Ovary (tissue), 7 donors: ENCODE measurements at regions not wholly inside any gene's neighbourhood (a gene's known extent, or its start where the extent isn't known, plus 50 kb on each side); places are given as distances from the start of the nearest gene placed in this dataset.

ENCODE experiments used
- DNase-seq, 5 donors: peaks; one replicate each; pipeline ENCODE4 v3.0.0-alpha.2; 2019 to 2020
- H3K27ac ChIP-seq, 2 donors: fragments of 200-600 bp; one replicate each; pipeline versions ENCODE4 v1.5.1 to v1.8.0; 2019 to 2022
- H3K27me3 ChIP-seq: fragments of 200-600 bp; one replicate; pipeline ENCODE4 v1.8.0; 2022
- H3K36me3 ChIP-seq: fragments of 200-600 bp; sonication (generic); one replicate; pipeline ENCODE4 v1.5.1; 2019
- H3K4me1 ChIP-seq: one replicate; pipeline ENCODE4 v1.8.1; 2013; ENCODE audit warnings: mild to moderate bottlenecking, moderate library complexity; ENCODE audit not compliant: insufficient read depth
- H3K4me3 ChIP-seq: fragments of 200-600 bp; sonication (generic); one replicate; pipeline ENCODE4 v1.5.1; 2017
- H3K9me3 ChIP-seq, 2 donors: fragments of 200-600 bp in 1 of 2; sonication (generic) in 1 of 2; one replicate each; pipeline versions ENCODE4 v1.5.1 to v1.8.1; 2013 to 2019; ENCODE audit warnings: mild to moderate bottlenecking in 1 of 2, moderate library complexity in 1 of 2
- EP300 ChIP-seq: sonication (generic); formaldehyde crosslinking; IDR thresholded peaks from one replicate; pipeline ENCODE4 v1.6.1; 2017; ENCODE audit warnings: antibody characterized with exemption
- POLR2A ChIP-seq: fragments of 450-650 bp; IDR thresholded peaks from one replicate; pipeline ENCODE4 v1.6.1; 2017; ENCODE audit warnings: antibody characterized with exemption, mild to moderate bottlenecking, moderate library complexity
- WGBS, 3 donors: extraction: QIAGEN DNeasy Blood & Tissue Kit in 1 of 3; methylation state at CpG; one replicate each; pipeline versions ENCODE4 v1.1.5 to v1.1.7; 2013 to 2017; 5-methylcytosine and 5-hydroxymethylcytosine counted together
- intact Hi-C, 4 donors: fragments of 100-400 bp; cut with DNase I; formaldehyde crosslinking; loops; one replicate each; pipeline versions ENCODE4 v1.11.0 to v1.15.1; 2022 to 2023
- TF ChIP-seq, protein P1 (sequence below), 3 donors: fragments of 450-650 bp in 2 of 3; fragments of 200-600 bp in 1 of 3; IDR thresholded peaks; one replicate each; pipeline versions ENCODE4 v1.5.1 to v1.8.0; 2016 to 2022; ENCODE audit warnings: antibody characterized with exemption in 3 of 3, mild to moderate bottlenecking in 1 of 3
- donor health status: DM: no; HTN: no; CAD: no; lungs with moderate emphysema.
- donor health status: DM: no; HTN: no; CAD: no.
- donor health status: Bipolar disorder and iron deficiency.
- donor health status: DM: no; HTN: no; CAD: no.
- donor health status: DM: yes; HTN: yes; CAD: no.

- no peaks in the 10 kb centered on the region for H3K36me3 ChIP-seq
- TF ChIP-seq, protein P1, sequence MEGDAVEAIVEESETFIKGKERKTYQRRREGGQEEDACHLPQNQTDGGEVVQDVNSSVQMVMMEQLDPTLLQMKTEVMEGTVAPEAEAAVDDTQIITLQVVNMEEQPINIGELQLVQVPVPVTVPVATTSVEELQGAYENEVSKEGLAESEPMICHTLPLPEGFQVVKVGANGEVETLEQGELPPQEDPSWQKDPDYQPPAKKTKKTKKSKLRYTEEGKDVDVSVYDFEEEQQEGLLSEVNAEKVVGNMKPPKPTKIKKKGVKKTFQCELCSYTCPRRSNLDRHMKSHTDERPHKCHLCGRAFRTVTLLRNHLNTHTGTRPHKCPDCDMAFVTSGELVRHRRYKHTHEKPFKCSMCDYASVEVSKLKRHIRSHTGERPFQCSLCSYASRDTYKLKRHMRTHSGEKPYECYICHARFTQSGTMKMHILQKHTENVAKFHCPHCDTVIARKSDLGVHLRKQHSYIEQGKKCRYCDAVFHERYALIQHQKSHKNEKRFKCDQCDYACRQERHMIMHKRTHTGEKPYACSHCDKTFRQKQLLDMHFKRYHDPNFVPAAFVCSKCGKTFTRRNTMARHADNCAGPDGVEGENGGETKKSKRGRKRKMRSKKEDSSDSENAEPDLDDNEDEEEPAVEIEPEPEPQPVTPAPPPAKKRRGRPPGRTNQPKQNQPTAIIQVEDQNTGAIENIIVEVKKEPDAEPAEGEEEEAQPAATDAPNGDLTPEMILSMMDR (IDR thresholded peaks at IDR 0.05) = no peak
- no peak for TF ChIP-seq POLR2A
- TF ChIP-seq EP300 = no peak
- no peak overlapping the region for H3K27ac ChIP-seq
- no peaks in the 10 kb centered on the region for H3K4me1 ChIP-seq
- intact Hi-C loops = no loop called here
- H3K27me3 ChIP-seq = no peaks in the 10 kb centered on the region
- no peak overlapping the region for H3K4me3 ChIP-seq
- no peak for DNase-seq
- H3K9me3 ChIP-seq = no peaks in the 10 kb centered on the region
- WGBS, 3 donors = 76 to 82% (median 77%) methylated on average over 6 of the region's 6 CpGs
Measured at GRCh38 chr21:19935467-19935866, 1062.7 kb upstream of the NCAM2 start.

DNA sequence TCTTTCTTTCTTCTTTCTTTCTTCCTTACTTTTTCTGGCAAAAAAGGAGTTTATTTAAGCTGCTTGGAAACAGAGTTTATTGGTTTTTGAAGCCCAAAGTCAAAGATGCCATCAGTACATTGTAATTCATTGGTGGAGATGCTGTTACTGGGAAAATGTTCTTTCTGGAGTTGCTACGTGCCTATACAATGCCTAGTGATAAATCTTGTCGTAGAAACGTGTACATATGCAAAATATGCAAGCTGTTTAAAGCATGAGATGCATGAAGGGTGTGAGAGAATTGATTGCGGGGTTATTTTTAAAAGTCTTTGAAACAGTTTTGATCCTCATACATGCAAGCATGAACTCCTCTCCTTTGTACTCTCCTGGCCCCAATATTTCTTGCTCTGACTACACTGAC lies 1060.6 kb upstream of the NCAM2 start:
- DNase-seq = no peak
- TF ChIP-seq, protein P1 (IDR thresholded peaks at IDR 0.05) = no peak
- TF ChIP-seq EP300 (no peak), POLR2A (no peak)
- H3K4me3 ChIP-seq = no peak overlapping the region
- H3K36me3 ChIP-seq = no peaks in the 10 kb centered on the region
- H3K4me1 ChIP-seq = no peaks in the 10 kb centered on the region
- WGBS, 3 donors = 59 to 70% (median 65%) methylated on average over 4 of the region's 4 CpGs
- no peaks in the 10 kb centered on the region for H3K9me3 ChIP-seq
- intact Hi-C loops = no loop called here
- H3K27ac ChIP-seq = no peak overlapping the region
- H3K27me3 ChIP-seq = no peaks in the 10 kb centered on the region

DNA sequence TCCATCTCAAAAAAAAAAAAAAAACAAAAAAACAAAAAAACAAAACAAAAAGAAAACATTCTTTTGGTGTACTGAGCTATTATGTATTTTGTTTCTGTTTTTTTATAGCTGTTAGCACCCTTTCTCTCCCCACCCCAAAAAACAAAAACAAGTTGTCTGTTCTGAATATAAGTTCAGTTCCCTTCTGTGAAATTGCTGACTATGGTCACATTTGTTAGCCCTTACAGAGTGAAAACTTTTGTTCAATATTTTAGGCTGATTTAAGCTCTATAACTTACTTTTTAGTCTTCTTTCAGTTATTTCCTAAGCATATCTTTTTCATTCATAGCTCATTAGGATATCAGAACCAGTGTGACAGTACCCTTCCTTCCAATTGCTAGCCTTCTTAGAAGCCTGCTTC lies 1056.6 kb upstream of the NCAM2 start:
- no peak for DNase-seq
- Histone ChIP-seq H3K9me3 (no peaks in the 10 kb centered on the region), H3K27me3 (no peaks in the 10 kb centered on the region), H3K4me3 (no peak overlapping the region), H3K36me3 (no peaks in the 10 kb centered on the region), H3K4me1 (no peaks in the 10 kb centered on the region), H3K27ac (no peak overlapping the region)
- intact Hi-C loops = no loop called here
- TF ChIP-seq, protein P1 (IDR thresholded peaks at IDR 0.05) = no peak
- TF ChIP-seq EP300 (no peak), POLR2A (no peak)

- H3K27ac ChIP-seq = no peak overlapping the region
- H3K4me3 ChIP-seq = no peak overlapping the region
- WGBS, 3 donors = 95 to 97% (median 95%) methylated on average over 2 of the region's 2 CpGs
- no peaks in the 10 kb centered on the region for H3K9me3 ChIP-seq
- H3K36me3 ChIP-seq = no peaks in the 10 kb centered on the region
- intact Hi-C loops = no loop called here
- TF ChIP-seq, protein P1 (IDR thresholded peaks at IDR 0.05) = no peak
- TF ChIP-seq POLR2A (no peak), EP300 (no peak)
- DNase-seq = no peak
- H3K27me3 ChIP-seq = no peaks in the 10 kb centered on the region
- no peaks in the 10 kb centered on the region for H3K4me1 ChIP-seq
Measured at GRCh38 chr21:19950347-19950746, 1047.9 kb upstream of the NCAM2 start.

- TF ChIP-seq, protein P1 (IDR thresholded peaks at IDR 0.05) = no peak
- TF ChIP-seq EP300 (no peak), POLR2A (no peak)
- DNase-seq = no peak
- H3K36me3 ChIP-seq = no peaks in the 10 kb centered on the region
- no peaks in the 10 kb centered on the region for H3K4me1 ChIP-seq
- intact Hi-C loops = no loop called here
- H3K9me3 ChIP-seq = peaks cover 0 to 6% of the 10 kb centered on the region in 2 donors
- no peak overlapping the region for H3K4me3 ChIP-seq
- H3K27ac ChIP-seq = no peak overlapping the region
- no peaks in the 10 kb centered on the region for H3K27me3 ChIP-seq
Measured at GRCh38 chr21:19969156-19969555, 1029.1 kb upstream of the NCAM2 start.
